ENCODE measurements at regions not wholly inside any gene's neighbourhood (a gene's known extent, or its start where the extent isn't known, plus 50 kb on each side); places are given as distances from the start of the nearest gene placed in this dataset.

DNA sequence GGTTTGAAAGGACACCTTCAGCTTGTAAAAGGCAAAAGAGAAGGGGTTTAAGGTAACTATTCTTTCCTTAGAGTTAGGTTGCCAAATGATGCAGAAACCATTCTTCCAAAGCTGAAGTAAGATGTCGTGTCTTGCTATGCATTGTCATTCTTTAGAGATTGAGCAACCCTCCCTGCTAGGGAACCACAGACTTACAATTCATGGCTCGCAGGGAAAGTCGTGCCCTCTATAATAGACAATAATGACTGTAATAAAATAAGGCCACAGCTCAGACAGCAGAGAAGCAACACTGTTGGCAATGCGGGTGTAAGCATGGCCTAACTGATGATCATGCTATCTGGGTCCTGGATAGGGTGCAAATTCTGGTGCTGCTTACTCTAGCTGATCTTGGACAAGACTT is 129.6 kb upstream of the CDH13 start:
- no peak for DNase-seq

DNA sequence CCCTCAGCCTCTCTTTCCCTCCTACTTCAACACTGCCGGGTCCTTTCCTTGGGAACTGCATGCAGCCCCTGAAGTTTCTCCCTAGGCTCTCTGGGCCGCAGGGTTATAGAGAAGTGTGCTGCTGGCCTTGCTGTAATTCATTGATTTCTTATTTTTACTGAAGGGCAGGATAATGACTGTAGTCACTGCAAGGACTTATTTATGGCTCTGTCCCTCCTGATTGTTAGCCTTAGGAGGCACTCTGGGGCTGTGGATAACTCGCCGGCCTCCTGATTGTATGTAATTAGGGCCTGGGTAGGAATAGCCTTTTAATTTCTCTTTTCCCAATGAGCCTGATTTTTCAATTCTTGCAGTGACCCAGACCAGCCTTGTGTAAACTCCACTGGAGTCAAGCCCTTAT is 138.3 kb upstream of the CDH13 start:
- DNase-seq: no peak

DNA sequence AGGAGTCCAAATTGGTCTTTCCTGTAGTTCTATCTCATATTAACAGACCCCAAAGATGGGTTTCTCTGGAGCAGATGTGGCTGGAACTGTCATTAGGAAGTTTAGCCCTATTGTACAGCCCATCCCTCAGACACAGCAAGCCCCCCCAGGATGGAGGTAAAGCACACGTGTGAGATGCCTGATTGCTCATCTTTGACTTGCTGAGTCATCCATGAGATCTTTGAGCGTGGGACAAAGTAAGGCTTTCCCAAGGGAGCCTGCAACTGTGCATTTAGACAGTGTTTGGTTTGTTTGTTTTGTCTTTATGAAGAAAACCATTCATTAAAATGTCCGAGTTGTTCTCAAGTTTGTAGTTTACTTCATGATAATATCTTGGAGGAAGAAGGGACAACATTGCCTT is 145.3 kb upstream of the CDH13 start:
- DNase-seq: no peak

DNA sequence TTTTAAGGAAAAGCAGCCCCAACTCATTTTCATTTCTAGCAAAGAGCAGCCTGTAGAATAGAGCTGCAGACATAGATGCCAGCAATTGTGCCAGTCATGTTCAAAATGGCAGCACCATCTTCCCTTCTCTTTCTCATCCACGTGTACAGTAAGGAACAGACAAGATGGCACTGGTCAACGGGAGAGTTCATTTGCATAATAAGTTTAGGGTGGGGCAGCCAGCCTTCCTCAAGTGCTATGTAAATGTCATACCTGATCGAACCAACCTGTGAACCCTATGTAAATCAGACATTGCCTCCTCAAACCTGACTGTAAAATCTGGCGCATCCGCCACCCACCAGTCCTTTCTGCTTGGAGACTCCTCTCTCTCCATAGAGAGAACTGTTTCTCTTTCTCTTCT is 150.0 kb upstream of the CDH13 start:
- DNase-seq: no peak

DNA sequence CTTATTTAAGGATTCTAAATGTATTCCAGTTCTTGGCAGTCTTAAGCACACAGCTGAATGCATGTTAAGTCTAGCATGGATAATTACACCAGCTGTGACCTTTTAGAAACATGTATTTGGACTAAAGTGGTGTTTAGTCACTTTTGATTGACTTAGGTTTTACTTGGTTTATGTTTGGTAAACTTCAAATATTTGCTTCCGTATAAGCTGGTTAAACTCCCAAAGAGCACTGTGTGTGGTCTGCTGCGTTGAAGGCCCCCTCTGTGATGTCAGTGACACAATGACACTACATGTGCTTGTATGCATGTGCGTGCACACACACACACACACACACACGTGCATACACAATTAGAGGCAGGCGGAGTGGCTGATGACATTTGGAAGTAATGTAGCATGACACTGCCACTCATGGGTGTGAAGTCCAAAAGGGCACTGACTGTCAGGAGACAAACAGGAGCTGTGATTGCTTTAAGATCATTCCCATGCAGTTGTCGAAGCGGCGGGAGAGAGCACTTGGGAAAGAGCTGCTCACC is 156.1 kb upstream of the CDH13 start:
- DNase-seq: no peak

DNA sequence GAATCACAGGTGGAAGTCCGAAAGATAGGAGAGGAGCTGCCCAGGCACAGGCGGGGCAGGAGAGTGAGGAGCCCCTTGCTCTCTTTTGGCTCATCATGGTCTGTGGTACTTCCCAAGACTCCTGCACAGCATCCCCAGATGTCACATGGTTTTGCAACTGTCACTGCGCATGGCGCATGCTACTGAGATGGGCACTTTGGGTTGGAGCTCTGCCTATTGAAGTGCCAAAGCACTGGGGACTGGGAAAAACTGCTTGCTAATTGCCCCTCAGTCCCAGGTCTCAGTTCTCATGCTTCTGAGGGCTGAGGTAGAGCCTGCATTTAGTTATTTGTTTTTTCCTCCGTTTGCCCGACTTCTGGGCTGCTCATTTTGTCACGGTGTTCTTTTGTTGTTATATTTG is 156.8 kb upstream of the CDH13 start:
- no peak for DNase-seq

DNA sequence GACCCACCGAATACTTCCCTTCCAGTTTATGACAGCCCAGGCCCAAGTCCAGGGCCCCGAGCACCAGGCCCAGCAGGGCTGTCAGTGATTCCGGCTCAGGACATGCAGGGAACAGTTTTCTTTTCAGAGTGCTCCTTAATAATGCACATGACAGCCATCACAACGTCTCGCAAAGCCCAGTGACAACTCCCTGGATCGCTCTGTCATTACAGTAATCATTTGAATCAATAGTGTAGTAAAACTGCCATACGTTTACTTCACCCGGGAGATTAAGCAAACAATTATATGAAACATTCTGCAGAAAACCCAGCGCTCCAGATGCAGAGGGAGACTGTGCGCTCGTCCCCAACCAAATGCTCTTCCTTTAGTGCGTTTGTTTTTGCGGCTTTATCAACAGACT is 162.6 kb upstream of the CDH13 start:
- no peak for DNase-seq

DNA sequence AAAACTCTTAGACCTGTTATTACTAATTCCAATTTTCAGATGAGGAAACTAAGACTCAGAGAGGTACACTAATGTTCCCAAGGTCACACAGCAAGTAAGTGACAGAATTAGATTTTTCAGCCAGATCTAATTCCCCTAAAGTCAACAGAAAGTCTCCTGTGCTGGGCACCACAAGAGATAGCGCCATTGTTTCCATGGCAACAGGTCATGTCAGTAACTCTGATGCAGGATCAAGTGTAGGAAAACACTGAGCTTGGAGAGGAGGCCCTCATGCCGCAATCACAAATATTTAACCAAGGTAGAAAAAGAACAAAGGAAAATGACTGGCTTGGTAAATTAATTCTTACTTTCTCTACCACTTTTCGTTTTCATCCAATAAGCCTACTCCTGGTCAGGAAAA is 166.0 kb upstream of the CDH13 start:
- no peak for DNase-seq

DNA sequence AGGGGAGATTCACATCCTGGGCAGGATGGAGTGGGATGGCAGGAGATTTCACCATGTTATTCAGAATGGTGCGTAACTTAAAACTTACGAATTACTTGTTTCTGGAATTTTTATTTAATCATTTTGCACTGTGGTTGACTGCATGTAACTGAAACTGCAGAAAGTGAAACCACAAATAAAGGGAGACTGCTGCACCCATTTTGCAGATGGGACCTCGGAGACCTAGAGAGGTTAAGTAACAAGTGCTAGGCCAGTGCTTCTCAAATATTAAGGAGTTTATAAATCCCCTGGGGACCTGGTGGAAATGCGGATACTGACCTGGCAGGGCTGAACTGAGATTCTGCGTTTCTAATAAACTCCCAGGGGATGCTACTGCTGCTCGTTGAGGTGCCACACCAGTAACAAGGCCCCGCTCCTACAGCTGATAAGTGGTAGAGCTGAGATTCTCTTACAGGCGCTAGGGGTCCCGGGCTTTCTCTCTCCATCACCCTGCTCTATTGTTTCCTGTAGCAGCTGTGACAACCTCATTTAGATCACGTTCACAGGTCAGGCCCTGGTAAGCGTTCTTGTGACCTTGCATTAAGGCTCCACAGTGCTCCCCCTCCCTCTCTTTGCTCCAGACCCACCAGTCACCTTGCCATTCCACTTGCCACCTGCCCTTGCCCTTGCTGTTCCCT is 167.1 kb upstream of the CDH13 start:
- DNase-seq: no peak

DNA sequence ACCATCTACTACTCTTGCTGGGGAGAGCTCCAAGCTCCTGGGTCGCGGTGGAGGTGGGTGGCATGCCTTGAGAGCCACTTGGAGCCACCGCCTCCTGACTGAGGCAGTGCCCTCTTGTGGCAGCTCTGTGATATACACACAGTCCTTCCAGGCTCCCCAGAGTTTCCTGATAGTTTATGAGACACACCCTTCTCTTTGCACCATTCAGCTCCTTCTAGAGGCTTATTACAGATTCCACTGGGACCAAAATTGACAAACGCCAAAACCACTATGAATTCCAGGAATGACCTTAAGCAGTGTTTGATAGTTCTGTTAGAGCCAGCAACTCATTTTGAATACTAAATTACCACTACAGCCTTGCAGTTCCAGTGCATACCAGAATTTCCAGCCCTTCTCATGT is 170.1 kb upstream of the CDH13 start:
- peak; percentile 51 to 74 (median 64) for DNase-seq

DNA sequence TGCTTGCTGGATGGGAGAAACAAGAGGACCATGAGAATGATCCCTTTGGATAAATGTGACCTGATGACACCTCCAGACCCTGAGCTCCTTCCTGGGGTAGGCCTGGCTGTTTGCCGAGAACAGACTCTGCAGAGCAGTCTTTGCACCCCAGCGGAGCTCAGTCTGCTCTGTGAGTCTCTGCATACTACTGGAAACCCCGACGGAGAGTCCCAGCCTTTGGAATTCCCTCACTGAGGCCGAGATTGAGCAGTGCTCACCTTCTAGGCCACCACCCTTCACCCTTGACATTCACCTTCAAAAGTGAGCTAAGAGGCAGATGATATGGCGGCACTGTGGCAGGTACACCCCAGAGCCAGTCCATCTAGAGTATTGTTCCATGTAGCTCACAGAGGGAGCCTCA is 172.2 kb upstream of the CDH13 start:
- no peak for DNase-seq

DNA sequence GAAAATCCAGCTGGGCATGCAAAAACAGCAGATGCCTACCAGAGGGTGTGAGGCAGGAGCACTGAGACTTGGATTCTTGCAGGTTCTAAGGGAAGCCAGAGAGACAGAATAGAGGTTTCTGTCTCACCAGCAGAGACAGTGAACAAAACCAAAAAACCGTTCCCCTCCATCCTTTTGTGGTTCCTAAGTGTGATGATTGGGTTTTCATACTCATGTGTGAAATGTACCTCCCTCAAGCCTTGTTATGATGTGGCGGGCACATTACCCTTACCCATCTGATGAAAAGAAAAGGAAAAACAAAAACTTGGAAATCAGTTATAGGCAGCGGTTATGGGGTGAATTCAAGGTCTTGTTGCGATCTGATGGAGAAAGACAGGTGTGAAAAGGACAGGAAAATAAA is 172.6 kb upstream of the CDH13 start:
- no peak for DNase-seq

DNA sequence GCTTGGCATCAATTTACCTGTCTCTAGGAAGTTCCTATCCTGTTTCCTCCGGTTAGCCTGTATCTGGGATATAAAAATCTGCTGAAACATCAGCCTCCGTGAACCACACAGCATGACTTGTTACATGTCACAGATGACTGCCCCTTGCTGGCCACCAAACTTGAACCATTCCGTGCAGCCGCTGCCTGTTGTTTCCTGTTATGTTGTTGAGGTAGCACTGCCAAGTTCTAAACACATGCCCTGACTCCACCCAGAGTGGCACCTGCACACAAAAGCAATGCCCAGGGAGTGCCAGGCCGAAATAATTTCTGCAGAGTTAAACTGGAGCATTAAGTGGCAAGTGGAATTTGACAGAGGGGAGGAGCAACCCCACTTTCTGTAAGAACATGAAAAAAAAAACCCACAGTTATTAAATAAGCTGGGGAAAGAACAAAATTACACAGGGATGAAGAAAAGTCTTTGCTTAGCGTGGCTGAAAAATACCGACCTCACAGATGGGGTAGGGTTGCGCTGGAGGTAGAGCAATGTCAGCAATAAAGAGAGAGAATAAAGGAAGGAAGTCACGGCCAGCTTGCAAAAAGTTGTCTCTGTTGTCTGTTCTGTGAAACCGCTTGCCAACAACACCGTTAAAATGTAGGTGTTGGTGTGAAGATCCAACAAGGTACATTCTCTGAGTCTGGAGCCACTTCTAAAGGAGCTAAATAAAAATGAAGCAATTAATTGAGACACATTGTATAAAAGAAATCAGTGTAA is 174.6 kb upstream of the CDH13 start:
- DNase-seq: no peak

DNA sequence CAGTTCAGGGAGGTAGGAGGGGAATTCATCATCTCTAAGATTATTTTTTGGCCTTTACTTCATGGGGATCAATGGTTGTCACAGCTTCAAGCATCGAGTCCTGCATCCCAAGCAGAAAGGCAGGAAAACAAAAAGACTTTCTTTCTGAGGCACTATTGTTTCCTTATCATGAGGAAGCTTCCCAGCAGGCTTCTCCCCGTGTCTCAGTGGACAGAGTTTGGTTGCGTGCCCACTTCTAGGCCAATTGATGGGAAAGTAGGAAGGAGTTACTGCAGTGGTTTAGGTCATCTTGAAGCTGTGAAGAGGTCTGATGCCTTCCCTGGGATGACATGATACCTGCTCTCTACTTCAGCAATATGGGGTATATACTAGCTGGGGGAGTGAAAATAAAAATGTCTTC is 175.3 kb upstream of the CDH13 start:
- DNase-seq: no peak

DNA sequence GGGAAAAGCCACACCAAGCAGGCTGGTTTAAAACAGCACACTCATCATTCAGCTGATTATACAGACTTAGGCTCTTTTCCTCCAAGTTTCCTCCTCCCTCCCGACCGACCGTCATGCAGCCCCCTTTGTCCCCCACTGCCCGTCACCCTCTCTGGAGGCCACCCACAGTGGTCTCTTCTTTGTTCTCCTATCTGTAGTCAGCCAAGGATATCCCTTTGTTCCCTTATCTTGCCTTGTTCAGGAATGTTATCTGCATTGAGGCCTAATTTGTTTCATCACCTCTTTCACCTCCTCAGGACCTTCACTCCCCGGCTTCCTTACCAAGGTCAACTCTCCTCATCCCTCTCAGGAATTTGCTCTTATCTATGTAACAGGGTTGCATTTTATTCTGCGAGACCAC is 186.4 kb upstream of the CDH13 start:
- DNase-seq: no peak

DNA sequence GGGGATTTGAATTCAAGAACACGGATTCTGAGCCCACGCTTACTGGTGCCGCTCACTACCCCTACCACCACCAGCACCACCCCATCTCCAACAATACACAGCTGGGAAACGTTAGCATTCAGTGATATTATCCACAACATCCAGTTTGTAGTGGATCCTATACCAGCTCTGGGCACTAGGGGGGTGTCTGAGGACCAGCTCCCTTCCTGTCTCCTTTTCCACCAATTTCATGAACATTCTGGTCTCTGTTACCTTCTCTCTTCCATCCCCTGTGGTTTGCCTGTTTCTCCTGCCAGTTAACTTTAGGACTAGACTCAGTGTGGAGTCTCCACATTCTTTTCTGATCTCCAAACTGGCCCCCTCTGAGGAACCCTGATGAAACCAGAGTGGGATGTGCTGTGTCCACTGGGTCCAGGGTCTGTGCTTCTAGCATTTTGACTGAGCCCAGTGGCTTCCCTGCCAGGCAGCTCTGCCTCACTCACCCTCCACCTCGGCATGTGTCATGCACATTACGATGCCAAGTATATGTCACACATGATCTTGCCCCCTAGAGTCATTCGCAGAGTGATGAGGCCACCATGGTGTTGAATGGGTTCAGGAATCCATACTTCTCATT is 187.0 kb upstream of the CDH13 start:
- peak in 2 of 4 experiments; percentile 4 to 12 for DNase-seq

DNA sequence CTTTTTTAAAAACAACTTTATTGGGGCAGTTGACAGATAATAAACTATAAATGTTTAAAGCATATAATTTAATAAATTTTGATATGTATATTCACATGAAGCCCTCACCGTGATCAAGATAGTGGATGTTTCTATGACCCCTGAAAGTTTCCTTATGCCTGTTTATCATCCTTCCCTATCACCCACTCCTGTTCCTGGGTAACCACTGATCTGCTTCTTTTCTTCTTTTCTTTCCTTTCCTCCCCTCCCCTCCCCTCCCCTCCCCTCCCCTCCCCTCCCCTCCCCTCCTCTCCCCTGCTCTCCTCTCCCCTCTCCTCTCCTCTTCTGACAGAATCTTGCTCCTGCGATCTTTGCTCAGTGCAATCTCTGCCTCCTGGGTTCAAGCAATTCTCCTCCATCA is 193.7 kb upstream of the CDH13 start:
- no peak for DNase-seq

DNA sequence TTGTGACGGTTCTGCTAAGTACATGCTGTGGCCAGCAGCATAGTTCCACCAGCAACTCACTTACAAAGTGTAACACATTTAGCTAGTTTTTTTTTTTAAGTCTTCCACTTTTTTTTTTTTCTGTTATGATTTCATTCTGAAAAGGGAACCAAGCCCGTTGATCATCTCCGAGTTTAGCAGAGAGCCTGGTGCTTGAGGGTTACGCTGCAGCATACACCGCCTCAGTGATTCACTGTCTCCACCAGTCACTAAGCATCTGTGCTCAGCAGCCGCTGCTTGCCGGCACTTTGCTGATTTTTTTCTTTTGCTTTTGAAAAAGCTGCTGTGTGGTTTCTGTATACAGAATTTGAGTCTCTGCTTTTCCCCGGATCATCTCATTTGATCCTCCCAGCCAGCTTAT is 194.5 kb upstream of the CDH13 start:
- DNase-seq: no peak

DNA sequence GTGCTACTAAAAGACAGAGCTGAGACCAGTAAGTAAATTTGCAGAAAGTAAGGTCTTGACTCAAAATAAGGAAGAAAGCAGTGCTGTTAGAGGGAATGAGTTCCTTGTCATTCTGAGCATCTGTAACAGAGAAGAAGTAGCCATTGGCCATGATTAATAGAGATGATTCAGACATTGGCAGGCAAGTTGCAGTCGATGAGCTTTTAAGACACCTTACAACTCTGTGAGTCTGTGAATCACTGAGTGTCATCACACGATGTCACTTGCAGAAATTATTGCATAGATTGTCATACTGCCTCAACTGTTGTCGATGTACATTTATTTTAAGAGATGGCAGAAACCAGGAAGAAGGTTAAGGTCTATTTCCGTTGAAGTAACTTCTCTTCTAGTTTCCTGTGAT is 201.1 kb upstream of the CDH13 start:
- DNase-seq: no peak

DNA sequence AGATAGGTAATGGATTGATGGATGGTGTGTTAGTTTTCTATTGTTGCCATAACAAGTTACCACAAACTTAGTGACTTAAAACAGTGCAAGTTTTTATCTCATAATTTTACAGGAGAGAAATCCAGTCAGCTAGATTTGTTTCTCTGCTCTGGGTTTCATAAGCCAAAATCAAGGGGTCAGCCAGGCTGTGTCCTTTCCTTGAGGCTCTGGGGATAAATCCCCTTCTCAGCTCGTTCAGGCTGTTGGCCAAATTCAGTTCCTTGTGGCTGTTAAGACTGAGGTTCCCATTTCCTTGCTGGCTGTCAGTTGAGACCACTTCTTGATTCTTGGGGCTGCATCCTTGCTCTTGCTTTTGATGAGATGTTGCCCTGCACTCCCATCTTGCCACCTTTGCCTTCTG is 204.9 kb upstream of the CDH13 start:
- DNase-seq: no peak

DNA sequence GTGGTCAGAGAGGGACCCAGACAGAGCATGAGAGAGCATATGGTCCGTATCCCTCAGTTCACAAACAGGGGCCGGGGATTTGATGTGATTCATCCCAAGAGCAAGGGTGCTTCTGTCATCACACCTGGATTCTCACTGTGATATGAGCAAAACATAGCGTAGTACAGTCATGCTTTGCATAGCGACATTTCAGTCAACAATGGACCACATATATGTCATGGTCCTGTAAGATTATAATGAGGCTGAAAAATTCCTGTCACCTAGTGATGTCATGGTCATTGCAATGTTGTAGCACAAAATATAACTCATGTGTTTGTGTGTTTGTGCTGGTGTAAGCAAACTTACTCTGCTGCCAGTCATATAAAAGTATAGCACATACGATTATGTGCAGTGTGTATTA is 207.4 kb upstream of the CDH13 start:
- DNase-seq: no peak

DNA sequence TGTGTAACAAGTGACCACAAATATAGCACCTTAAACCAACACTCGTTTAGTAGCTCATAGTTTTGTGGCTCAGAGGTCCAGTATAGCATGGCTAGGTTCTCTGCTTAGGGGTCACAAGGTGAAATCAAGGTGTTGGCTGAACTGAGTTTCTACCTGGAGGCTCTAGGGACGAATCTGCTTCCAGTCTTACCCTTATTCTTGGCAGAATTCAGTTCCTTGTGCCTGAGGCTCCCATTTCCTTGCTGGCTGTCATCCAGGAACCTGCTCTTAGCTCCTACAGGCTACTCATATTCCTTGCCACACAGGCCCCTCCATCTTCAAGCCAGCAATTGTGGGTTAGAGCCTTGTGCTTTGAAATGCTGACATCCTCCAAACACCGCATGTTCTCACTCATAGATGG is 212.3 kb upstream of the CDH13 start:
- no peak for DNase-seq

DNA sequence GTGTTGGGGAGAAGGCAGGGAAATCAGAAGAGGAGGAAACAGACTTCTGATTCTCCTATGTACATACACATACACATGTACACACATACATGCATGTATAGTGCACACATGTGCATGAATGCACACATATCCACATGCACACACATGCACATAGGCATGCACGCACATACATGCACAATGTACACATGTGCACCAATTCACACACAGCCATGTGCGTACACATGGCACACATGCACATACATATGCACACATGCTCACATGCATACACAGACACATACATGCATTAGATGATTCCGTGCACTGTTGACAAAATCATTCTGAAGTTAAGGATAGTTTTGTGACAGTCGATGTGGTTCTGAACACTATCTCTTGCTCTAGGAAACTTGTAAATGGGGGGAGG is 214.0 kb upstream of the CDH13 start:
- DNase-seq: no peak

DNA sequence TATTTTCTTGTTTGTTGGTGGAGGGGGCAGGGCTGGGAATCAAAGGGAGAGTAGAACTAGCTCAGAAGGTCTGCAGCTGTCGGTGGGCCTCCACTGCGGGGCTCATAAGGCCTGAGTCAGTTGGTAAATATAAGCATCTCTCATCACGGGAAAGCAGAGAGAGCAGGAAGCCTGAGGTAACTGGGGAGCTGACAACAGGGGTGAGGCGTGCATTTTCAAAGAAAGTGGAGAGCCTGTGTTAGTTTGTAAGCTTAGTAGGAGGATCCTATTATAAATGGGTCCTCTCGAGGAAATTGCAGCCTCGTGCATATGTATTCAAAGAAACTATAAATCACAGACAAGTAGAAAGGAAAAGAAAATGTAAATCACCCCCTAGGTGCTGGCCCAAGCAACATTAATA is 221.0 kb upstream of the CDH13 start:
- DNase-seq: no peak

Measured in suppressor macrophage (primary cell).